Ovary (tissue), 7 donors: ENCODE measurements at regions not wholly inside any gene's neighbourhood (a gene's known extent, or its start where the extent isn't known, plus 50 kb on each side); places are given as distances from the start of the nearest gene placed in this dataset.

ENCODE experiments used
- DNase-seq, 5 donors: peaks; one replicate each; pipeline ENCODE4 v3.0.0-alpha.2; 2019 to 2020
- H3K27ac ChIP-seq, 2 donors: fragments of 200-600 bp; one replicate each; pipeline versions ENCODE4 v1.5.1 to v1.8.0; 2019 to 2022
- H3K27me3 ChIP-seq: fragments of 200-600 bp; one replicate; pipeline ENCODE4 v1.8.0; 2022
- H3K36me3 ChIP-seq: fragments of 200-600 bp; sonication (generic); one replicate; pipeline ENCODE4 v1.5.1; 2019
- H3K4me1 ChIP-seq: one replicate; pipeline ENCODE4 v1.8.1; 2013; ENCODE audit warnings: mild to moderate bottlenecking, moderate library complexity; ENCODE audit not compliant: insufficient read depth
- H3K4me3 ChIP-seq: fragments of 200-600 bp; sonication (generic); one replicate; pipeline ENCODE4 v1.5.1; 2017
- H3K9me3 ChIP-seq, 2 donors: fragments of 200-600 bp in 1 of 2; sonication (generic) in 1 of 2; one replicate each; pipeline versions ENCODE4 v1.5.1 to v1.8.1; 2013 to 2019; ENCODE audit warnings: mild to moderate bottlenecking in 1 of 2, moderate library complexity in 1 of 2
- EP300 ChIP-seq: sonication (generic); formaldehyde crosslinking; IDR thresholded peaks from one replicate; pipeline ENCODE4 v1.6.1; 2017; ENCODE audit warnings: antibody characterized with exemption
- POLR2A ChIP-seq: fragments of 450-650 bp; IDR thresholded peaks from one replicate; pipeline ENCODE4 v1.6.1; 2017; ENCODE audit warnings: antibody characterized with exemption, mild to moderate bottlenecking, moderate library complexity
- WGBS, 3 donors: extraction: QIAGEN DNeasy Blood & Tissue Kit in 1 of 3; methylation state at CpG; one replicate each; pipeline versions ENCODE4 v1.1.5 to v1.1.7; 2013 to 2017; 5-methylcytosine and 5-hydroxymethylcytosine counted together
- intact Hi-C, 4 donors: fragments of 100-400 bp; cut with DNase I; formaldehyde crosslinking; loops; one replicate each; pipeline versions ENCODE4 v1.11.0 to v1.15.1; 2022 to 2023
- TF ChIP-seq, protein P1 (sequence below), 3 donors: fragments of 450-650 bp in 2 of 3; fragments of 200-600 bp in 1 of 3; IDR thresholded peaks; one replicate each; pipeline versions ENCODE4 v1.5.1 to v1.8.0; 2016 to 2022; ENCODE audit warnings: antibody characterized with exemption in 3 of 3, mild to moderate bottlenecking in 1 of 3
- donor health status: DM: no; HTN: no; CAD: no; lungs with moderate emphysema.
- donor health status: DM: no; HTN: no; CAD: no.
- donor health status: Bipolar disorder and iron deficiency.
- donor health status: DM: no; HTN: no; CAD: no.
- donor health status: DM: yes; HTN: yes; CAD: no.

DNA sequence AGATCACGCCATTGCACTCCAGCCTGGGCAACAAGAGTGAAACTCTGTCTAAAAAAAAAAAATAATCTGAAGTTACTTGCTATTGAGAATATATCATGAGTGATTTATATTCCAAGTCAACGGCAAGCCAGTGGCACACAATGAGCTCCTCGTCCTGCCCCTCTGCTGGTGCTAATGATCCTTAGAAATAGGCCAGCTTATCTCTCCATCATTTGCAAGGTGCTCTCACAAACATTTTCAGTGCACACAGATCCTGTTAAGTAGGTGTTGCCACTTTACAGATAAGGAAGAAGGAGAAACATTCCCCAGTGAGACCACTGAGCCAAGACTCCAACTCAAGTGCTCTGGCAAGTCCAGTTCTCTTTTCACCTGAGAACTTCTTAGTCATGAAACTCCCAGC lies 91.3 kb upstream of the GPR45 start:
- no peak overlapping the region for H3K27ac ChIP-seq
- H3K9me3 ChIP-seq: no peaks in the 10 kb centered on the region
- H3K27me3 ChIP-seq: no peaks in the 10 kb centered on the region
- H3K36me3 ChIP-seq: no peaks in the 10 kb centered on the region
- DNase-seq: no peak
- no peaks in the 10 kb centered on the region for H3K4me1 ChIP-seq
- TF ChIP-seq, protein P1, sequence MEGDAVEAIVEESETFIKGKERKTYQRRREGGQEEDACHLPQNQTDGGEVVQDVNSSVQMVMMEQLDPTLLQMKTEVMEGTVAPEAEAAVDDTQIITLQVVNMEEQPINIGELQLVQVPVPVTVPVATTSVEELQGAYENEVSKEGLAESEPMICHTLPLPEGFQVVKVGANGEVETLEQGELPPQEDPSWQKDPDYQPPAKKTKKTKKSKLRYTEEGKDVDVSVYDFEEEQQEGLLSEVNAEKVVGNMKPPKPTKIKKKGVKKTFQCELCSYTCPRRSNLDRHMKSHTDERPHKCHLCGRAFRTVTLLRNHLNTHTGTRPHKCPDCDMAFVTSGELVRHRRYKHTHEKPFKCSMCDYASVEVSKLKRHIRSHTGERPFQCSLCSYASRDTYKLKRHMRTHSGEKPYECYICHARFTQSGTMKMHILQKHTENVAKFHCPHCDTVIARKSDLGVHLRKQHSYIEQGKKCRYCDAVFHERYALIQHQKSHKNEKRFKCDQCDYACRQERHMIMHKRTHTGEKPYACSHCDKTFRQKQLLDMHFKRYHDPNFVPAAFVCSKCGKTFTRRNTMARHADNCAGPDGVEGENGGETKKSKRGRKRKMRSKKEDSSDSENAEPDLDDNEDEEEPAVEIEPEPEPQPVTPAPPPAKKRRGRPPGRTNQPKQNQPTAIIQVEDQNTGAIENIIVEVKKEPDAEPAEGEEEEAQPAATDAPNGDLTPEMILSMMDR (IDR thresholded peaks at IDR 0.05): no peak
- no peak for TF ChIP-seq POLR2A
- no peak for TF ChIP-seq EP300
- intact Hi-C loops: no loop called here
- WGBS, 3 donors: 92 to 99% (median 93%) methylated on average over 3 of the region's 3 CpGs
- H3K4me3 ChIP-seq: no peak overlapping the region

GRCh38 chr2:105154119-105154818 lies 87.3 kb upstream of the GPR45 start:
- Histone ChIP-seq H3K27me3 (no peaks in the 10 kb centered on the region), H3K4me1 (no peaks in the 10 kb centered on the region), H3K9me3 (no peaks in the 10 kb centered on the region), H3K36me3 (no peaks in the 10 kb centered on the region), H3K27ac (no peak overlapping the region), H3K4me3 (no peak overlapping the region)
- TF ChIP-seq EP300: no peak
- no peak for TF ChIP-seq POLR2A
- TF ChIP-seq, protein P1 (IDR thresholded peaks at IDR 0.05): no peak
- no peak for DNase-seq
- whole genome bisulfite sequencing, 3 donors: 81 to 90% (median 87%) methylated on average over 5 of the region's 5 CpGs
- intact Hi-C loops: no loop called here

GRCh38 chr2:105156166-105156565 lies 85.4 kb upstream of the GPR45 start:
- WGBS, 3 donors: 87 to 93% (median 90%) methylated on average over 2 of the region's 2 CpGs
- Histone ChIP-seq H3K27ac (no peak overlapping the region), H3K9me3 (no peaks in the 10 kb centered on the region), H3K27me3 (no peaks in the 10 kb centered on the region), H3K36me3 (no peaks in the 10 kb centered on the region), H3K4me3 (no peak overlapping the region), H3K4me1 (no peaks in the 10 kb centered on the region)
- intact Hi-C loops: no loop called here
- no peak for DNase-seq
- no peak for TF ChIP-seq POLR2A
- TF ChIP-seq EP300: no peak
- TF ChIP-seq, protein P1 (IDR thresholded peaks at IDR 0.05): no peak

- H3K36me3 ChIP-seq: no peaks in the 10 kb centered on the region
- intact Hi-C loops: no loop called here
- H3K27ac ChIP-seq: no peak overlapping the region
Measured at GRCh38 chr2:105158002-105158401, 83.5 kb upstream of the GPR45 start.

More at GRCh38 chr2:105158002-105158401, 83.5 kb upstream of the GPR45 start:
- Histone ChIP-seq H3K9me3 (no peaks in the 10 kb centered on the region), H3K4me1 (no peaks in the 10 kb centered on the region), H3K27me3 (no peaks in the 10 kb centered on the region), H3K4me3 (no peak overlapping the region)
- no peak for DNase-seq
- no peak for TF ChIP-seq POLR2A
- TF ChIP-seq, protein P1 (IDR thresholded peaks at IDR 0.05): no peak
- TF ChIP-seq EP300: no peak
